ENCODE measurements at regions not wholly inside any gene's neighbourhood (a gene's known extent, or its start where the extent isn't known, plus 50 kb on each side); places are given as distances from the start of the nearest gene placed in this dataset.

DNA sequence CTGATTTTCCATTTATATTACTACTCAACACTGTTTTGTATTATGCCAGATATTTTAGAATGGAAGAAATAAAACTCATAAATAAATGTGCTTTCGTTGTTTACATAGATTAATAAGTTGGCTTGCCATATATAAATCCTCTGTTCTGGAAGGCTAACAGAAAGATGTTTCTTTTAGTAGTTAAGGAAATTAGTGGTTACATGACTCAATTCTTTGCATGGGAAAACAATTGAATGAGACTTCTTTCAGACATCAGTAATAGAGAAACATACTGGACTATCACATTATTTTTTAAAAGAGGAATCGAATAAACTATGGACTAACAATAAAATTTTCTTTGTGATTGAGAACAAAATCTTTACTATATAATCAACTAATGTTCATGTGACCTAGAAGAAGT lies 336.5 kb downstream of the KCNS3 start:
- Histone ChIP-seq H3K79me2 (ENCODE audit: control insufficient read depth, insufficient read depth, low read length) (no peaks in the 10 kb centered on the region), H3K36me3 (ENCODE audit: control insufficient read depth in 2 of 2, extremely low read depth in 1 of 2, insufficient read depth in 2 of 2, low read length in 2 of 2) (no peaks in the 10 kb centered on the region), H3K27ac (ENCODE audit: insufficient read depth, low read depth, low read length) (no peak overlapping the region), H2AFZ (ENCODE audit: low read depth, low read length) (no peak overlapping the region), H3K9me3 (replicated peaks; ENCODE audit: control insufficient read depth, insufficient read depth, low read length) (no peaks in the 10 kb centered on the region), H3K4me1 (ENCODE audit: control insufficient read depth, extremely low read depth, insufficient read depth, low read length) (peaks cover 2% of the 10 kb centered on the region), H3K4me2 (ENCODE audit: insufficient read depth, low read length) (no peak overlapping the region), H4K20me1 (replicated peaks; ENCODE audit: control insufficient read depth, extremely low read depth, insufficient read depth, low read length) (no peaks in the 10 kb centered on the region), H3K27me3 (ENCODE audit: control insufficient read depth in 2 of 2, insufficient read depth in 2 of 2, low read length in 2 of 2) (no peaks in the 10 kb centered on the region), H3K9me1 (replicated peaks; ENCODE audit: control insufficient read depth, extremely low read depth, insufficient read depth, low read length) (peaks cover 3% of the 10 kb centered on the region), H3K4me3 (replicated peaks in 1 of 3; ENCODE audit: insufficient read depth in 1 of 3, low read depth in 1 of 3, low read length in 3 of 3) (no peak overlapping the region), H3K9ac (replicated peaks; ENCODE audit: extremely low read depth, insufficient read depth, low read length) (no peak overlapping the region)
- BruUV-seq (replicated peaks): no TSS peak
- ChIA-PET POLR2A (no interaction called here), CTCF (no interaction called here)
- TF ChIP-seq GATA2 (IDR thresholded peaks at IDR 0.05; ENCODE audit: insufficient read depth, insufficient read length, low read depth, low read length): no peak
- peak; percentile 8 for TF ChIP-seq FOS (IDR thresholded peaks at IDR 0.05; ENCODE audit: borderline replicate concordance, insufficient read depth, low read length)
- TF ChIP-seq, protein P1, sequence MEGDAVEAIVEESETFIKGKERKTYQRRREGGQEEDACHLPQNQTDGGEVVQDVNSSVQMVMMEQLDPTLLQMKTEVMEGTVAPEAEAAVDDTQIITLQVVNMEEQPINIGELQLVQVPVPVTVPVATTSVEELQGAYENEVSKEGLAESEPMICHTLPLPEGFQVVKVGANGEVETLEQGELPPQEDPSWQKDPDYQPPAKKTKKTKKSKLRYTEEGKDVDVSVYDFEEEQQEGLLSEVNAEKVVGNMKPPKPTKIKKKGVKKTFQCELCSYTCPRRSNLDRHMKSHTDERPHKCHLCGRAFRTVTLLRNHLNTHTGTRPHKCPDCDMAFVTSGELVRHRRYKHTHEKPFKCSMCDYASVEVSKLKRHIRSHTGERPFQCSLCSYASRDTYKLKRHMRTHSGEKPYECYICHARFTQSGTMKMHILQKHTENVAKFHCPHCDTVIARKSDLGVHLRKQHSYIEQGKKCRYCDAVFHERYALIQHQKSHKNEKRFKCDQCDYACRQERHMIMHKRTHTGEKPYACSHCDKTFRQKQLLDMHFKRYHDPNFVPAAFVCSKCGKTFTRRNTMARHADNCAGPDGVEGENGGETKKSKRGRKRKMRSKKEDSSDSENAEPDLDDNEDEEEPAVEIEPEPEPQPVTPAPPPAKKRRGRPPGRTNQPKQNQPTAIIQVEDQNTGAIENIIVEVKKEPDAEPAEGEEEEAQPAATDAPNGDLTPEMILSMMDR (IDR thresholded peaks at IDR 0.05; ENCODE audit: extremely low read depth in 1 of 2, insufficient read depth in 1 of 2, low read depth in 1 of 2, low read length in 2 of 2): no peak
- no peak for TF ChIP-seq JUN (IDR thresholded peaks at IDR 0.05; ENCODE audit: borderline replicate concordance, insufficient read depth, insufficient read length, low read depth)
- DNase-seq (ENCODE audit: low read depth, low spot score) (peak; percentile 12), FAIRE-seq (no peak)
- intact Hi-C loops (cut with micrococcal nuclease) (no loop called here), dilution Hi-C loops (cut with MboI; ENCODE audit: extremely low pct_ligation_motif_present, low sequenced_read_pairs) (no loop called here)

DNA sequence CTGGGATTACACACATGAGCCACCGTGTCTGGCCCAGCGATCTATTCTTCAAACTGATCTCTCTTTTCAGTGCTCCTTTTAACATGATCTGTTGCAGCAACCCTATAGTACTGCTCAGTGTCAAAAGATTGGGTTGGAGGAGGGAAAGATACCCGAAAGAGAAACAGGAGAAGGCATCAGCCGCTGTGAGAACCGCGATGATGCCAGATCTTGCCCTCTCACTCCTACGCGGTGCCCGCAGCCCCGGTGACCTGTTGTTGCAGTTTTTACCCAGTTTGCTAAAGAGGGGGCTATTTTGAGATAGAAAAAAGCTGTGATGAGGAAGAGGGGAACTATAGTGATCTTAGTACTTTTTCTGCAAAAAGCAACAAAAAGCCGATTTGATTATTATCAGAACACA lies 335.5 kb downstream of the KCNS3 start:
- CTCF ChIA-PET: no interaction called here
- H3K27ac ChIP-seq (ENCODE audit: insufficient read depth, low read depth, low read length): no peak overlapping the region
- FAIRE-seq (no peak), DNase-seq (ENCODE audit: low read depth, low spot score) (no peak)
- H4K20me1 ChIP-seq (replicated peaks; ENCODE audit: control insufficient read depth, extremely low read depth, insufficient read depth, low read length): no peaks in the 10 kb centered on the region
- TF ChIP-seq, protein P2, sequence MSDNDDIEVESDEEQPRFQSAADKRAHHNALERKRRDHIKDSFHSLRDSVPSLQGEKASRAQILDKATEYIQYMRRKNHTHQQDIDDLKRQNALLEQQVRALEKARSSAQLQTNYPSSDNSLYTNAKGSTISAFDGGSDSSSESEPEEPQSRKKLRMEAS (IDR thresholded peaks at IDR 0.05; ENCODE audit: insufficient read depth, insufficient read length): no peak
- TF ChIP-seq GATA2 (IDR thresholded peaks at IDR 0.05; ENCODE audit: insufficient read depth, insufficient read length, low read depth, low read length) (no peak), POLR2AphosphoS5 (IDR thresholded peaks at IDR 0.05; ENCODE audit: insufficient read depth, low read depth, low read length) (no peak), JUN (IDR thresholded peaks at IDR 0.05; ENCODE audit: borderline replicate concordance, insufficient read depth, insufficient read length, low read depth) (no peak), MYC (IDR thresholded peaks at IDR 0.05; ENCODE audit: low read depth, low read length) (no peak), FOS (IDR thresholded peaks at IDR 0.05; ENCODE audit: borderline replicate concordance, insufficient read depth, low read length) (no peak), POLR2A (IDR thresholded peaks at IDR 0.05; ENCODE audit: low read depth, low read length) (no peak)
- TF ChIP-seq, protein P1 (IDR thresholded peaks at IDR 0.05; ENCODE audit: extremely low read depth in 1 of 2, insufficient read depth in 1 of 2, low read depth in 1 of 2, low read length in 2 of 2): no peak
- no peaks in the 10 kb centered on the region for H3K27me3 ChIP-seq (ENCODE audit: control insufficient read depth in 2 of 2, insufficient read depth in 2 of 2, low read length in 2 of 2)
- H3K36me3 ChIP-seq (ENCODE audit: control insufficient read depth in 2 of 2, extremely low read depth in 1 of 2, insufficient read depth in 2 of 2, low read length in 2 of 2): no peaks in the 10 kb centered on the region
- no TSS peak for BruUV-seq (replicated peaks)
- POLR2A ChIA-PET: no interaction called here
- no peak overlapping the region for H3K4me2 ChIP-seq (ENCODE audit: insufficient read depth, low read length)
- no peak overlapping the region for H3K9ac ChIP-seq (replicated peaks; ENCODE audit: extremely low read depth, insufficient read depth, low read length)
- H3K9me1 ChIP-seq (replicated peaks; ENCODE audit: control insufficient read depth, extremely low read depth, insufficient read depth, low read length): peaks cover 3% of the 10 kb centered on the region
- intact Hi-C loops (cut with micrococcal nuclease): no loop called here
- H3K4me3 ChIP-seq (replicated peaks in 1 of 3; ENCODE audit: insufficient read depth in 1 of 3, low read depth in 1 of 3, low read length in 3 of 3): no peak overlapping the region
- H3K79me2 ChIP-seq (ENCODE audit: control insufficient read depth, insufficient read depth, low read length): no peaks in the 10 kb centered on the region
- H3K4me1 ChIP-seq (ENCODE audit: control insufficient read depth, extremely low read depth, insufficient read depth, low read length): peaks cover 5% of the 10 kb centered on the region
- no peak overlapping the region for H2AFZ ChIP-seq (ENCODE audit: low read depth, low read length)
- H3K9me3 ChIP-seq (replicated peaks; ENCODE audit: control insufficient read depth, insufficient read depth, low read length): no peaks in the 10 kb centered on the region
- dilution Hi-C loops (cut with MboI; ENCODE audit: extremely low pct_ligation_motif_present, low sequenced_read_pairs): no loop called here

Measured in endothelial cell of umbilical vein (primary cell).